ENCODE measurements at regions not wholly inside any gene's neighbourhood (a gene's known extent, or its start where the extent isn't known, plus 50 kb on each side); places are given as distances from the start of the nearest gene placed in this dataset.

- TF ChIP-seq CTBP1 (IDR thresholded peaks at IDR 0.05; ENCODE audit: borderline replicate concordance) (no peak), NFRKB (IDR thresholded peaks at IDR 0.05) (no peak), FOXM1 (IDR thresholded peaks at IDR 0.05; ENCODE audit: borderline replicate concordance) (no peak), FOXK2 (IDR thresholded peaks at IDR 0.05) (no peak), ELF4 (IDR thresholded peaks at IDR 0.05) (no peak), LEF1 (IDR thresholded peaks at IDR 0.05; ENCODE audit: borderline replicate concordance) (no peak), L3MBTL2 (conservative IDR thresholded peaks at IDR 0.05) (no peak), ARNT (IDR thresholded peaks at IDR 0.05) (no peak), HDGF (IDR thresholded peaks at IDR 0.05; ENCODE audit: borderline replicate concordance) (no peak), SUZ12 (IDR thresholded peaks at IDR 0.05) (no peak), ZNF384 (IDR thresholded peaks at IDR 0.05) (no peak), PKNOX1 (IDR thresholded peaks at IDR 0.05) (no peak), SP1 (IDR thresholded peaks at IDR 0.05) (no peak), BHLHE40 (IDR thresholded peaks at IDR 0.05; ENCODE audit: borderline replicate concordance) (no peak), TARDBP (IDR thresholded peaks at IDR 0.05) (no peak), FOXA1 (IDR thresholded peaks at IDR 0.05) (no peak)
- ChIA-PET POLR2A (no interaction called here), CTCF (no interaction called here)
- no peak for DNase-seq (ENCODE audit: extremely low spot score)
These were observed 74.6 kb upstream of the SFSWAP start for GRCh38 chr12:131636266-131636665.

- no peak for DNase-seq (ENCODE audit: extremely low spot score)
- CTCF ChIA-PET, result no interaction called here
- POLR2A ChIA-PET, result no interaction called here
- TF ChIP-seq FOXK2 (IDR thresholded peaks at IDR 0.05) (no peak), SP1 (IDR thresholded peaks at IDR 0.05) (no peak), PKNOX1 (IDR thresholded peaks at IDR 0.05) (no peak), ELF4 (IDR thresholded peaks at IDR 0.05) (no peak), CTBP1 (IDR thresholded peaks at IDR 0.05; ENCODE audit: borderline replicate concordance) (no peak), FOXA1 (IDR thresholded peaks at IDR 0.05) (no peak), TARDBP (IDR thresholded peaks at IDR 0.05) (no peak), ZNF384 (IDR thresholded peaks at IDR 0.05) (no peak), L3MBTL2 (conservative IDR thresholded peaks at IDR 0.05) (no peak), SUZ12 (IDR thresholded peaks at IDR 0.05) (no peak), FOXM1 (IDR thresholded peaks at IDR 0.05; ENCODE audit: borderline replicate concordance) (no peak), HDGF (IDR thresholded peaks at IDR 0.05; ENCODE audit: borderline replicate concordance) (no peak), NFRKB (IDR thresholded peaks at IDR 0.05) (no peak), LEF1 (IDR thresholded peaks at IDR 0.05; ENCODE audit: borderline replicate concordance) (no peak), ARNT (IDR thresholded peaks at IDR 0.05) (no peak)
These were observed 73.7 kb upstream of the SFSWAP start for GRCh38 chr12:131636940-131637750.

- TF ChIP-seq LEF1 (IDR thresholded peaks at IDR 0.05; ENCODE audit: borderline replicate concordance), result no peak
- TF ChIP-seq FOXM1 (IDR thresholded peaks at IDR 0.05; ENCODE audit: borderline replicate concordance), result no peak
- TF ChIP-seq HDGF (IDR thresholded peaks at IDR 0.05; ENCODE audit: borderline replicate concordance), result no peak
- no peak for TF ChIP-seq FOXK2 (IDR thresholded peaks at IDR 0.05)
- TF ChIP-seq CTBP1 (IDR thresholded peaks at IDR 0.05; ENCODE audit: borderline replicate concordance), result no peak
- TF ChIP-seq ARNT (IDR thresholded peaks at IDR 0.05), result no peak
- TF ChIP-seq SP1 (IDR thresholded peaks at IDR 0.05), result no peak
- POLR2A ChIA-PET, result no interaction called here
- DNase-seq (ENCODE audit: extremely low spot score), result no peak
- CTCF ChIA-PET, result no interaction called here
These were observed 72.9 kb upstream of the SFSWAP start for GRCh38 chr12:131637986-131638385.

- ChIA-PET POLR2A (no interaction called here), CTCF (no interaction called here)
- TF ChIP-seq NFRKB (IDR thresholded peaks at IDR 0.05), result no peak
- TF ChIP-seq HDGF (IDR thresholded peaks at IDR 0.05; ENCODE audit: borderline replicate concordance), result no peak
- no peak for TF ChIP-seq BHLHE40 (IDR thresholded peaks at IDR 0.05; ENCODE audit: borderline replicate concordance)
- no peak for TF ChIP-seq ZNF384 (IDR thresholded peaks at IDR 0.05)
- TF ChIP-seq CTBP1 (IDR thresholded peaks at IDR 0.05; ENCODE audit: borderline replicate concordance), result no peak
- TF ChIP-seq ARNT (IDR thresholded peaks at IDR 0.05), result no peak
- TF ChIP-seq FOXM1 (IDR thresholded peaks at IDR 0.05; ENCODE audit: borderline replicate concordance), result no peak
- no peak for TF ChIP-seq SUZ12 (IDR thresholded peaks at IDR 0.05)
- no peak for TF ChIP-seq PKNOX1 (IDR thresholded peaks at IDR 0.05)
- TF ChIP-seq L3MBTL2 (conservative IDR thresholded peaks at IDR 0.05), result no peak
- TF ChIP-seq FOXK2 (IDR thresholded peaks at IDR 0.05), result no peak
- TF ChIP-seq TARDBP (IDR thresholded peaks at IDR 0.05), result no peak
- no peak for TF ChIP-seq LEF1 (IDR thresholded peaks at IDR 0.05; ENCODE audit: borderline replicate concordance)
- no peak for TF ChIP-seq FOXA1 (IDR thresholded peaks at IDR 0.05)
- TF ChIP-seq ELF4 (IDR thresholded peaks at IDR 0.05), result no peak
- no peak for TF ChIP-seq SP1 (IDR thresholded peaks at IDR 0.05)
- no peak for DNase-seq (ENCODE audit: extremely low spot score)
These were observed 71.5 kb upstream of the SFSWAP start for GRCh38 chr12:131639270-131639940.

- TF ChIP-seq ARNT (IDR thresholded peaks at IDR 0.05) (no peak), LEF1 (IDR thresholded peaks at IDR 0.05; ENCODE audit: borderline replicate concordance) (no peak), BHLHE40 (IDR thresholded peaks at IDR 0.05; ENCODE audit: borderline replicate concordance) (no peak), FOXM1 (IDR thresholded peaks at IDR 0.05; ENCODE audit: borderline replicate concordance) (no peak)
- POLR2A ChIA-PET, result no interaction called here
- CTCF ChIA-PET, result no interaction called here
- DNase-seq (ENCODE audit: extremely low spot score), result no peak
These were observed 70.4 kb upstream of the SFSWAP start for GRCh38 chr12:131640525-131640924.
